Adrenal gland (tissue), 5 donors: ENCODE measurements at regions not wholly inside any gene's neighbourhood (a gene's known extent, or its start where the extent isn't known, plus 50 kb on each side); places are given as distances from the start of the nearest gene placed in this dataset.

ENCODE experiments used
- POLR2A ChIP-seq, 2 donors: fragments of 450-650 bp; IDR thresholded peaks; one replicate each; pipeline ENCODE4 v1.6.1; 2017; ENCODE audit warnings: antibody characterized with exemption in 2 of 2, mild to moderate bottlenecking in 2 of 2, moderate library complexity in 1 of 2
- TF ChIP-seq, protein P1 (sequence below), 6 experiments: fragments of 450-650 bp in 4 of 6; fragments of 200-600 bp in 2 of 6; sonication (generic) in 1 of 6; IDR thresholded peaks; 1 replicate in 5 of 6; 2 replicates in 1 of 6; pipeline versions ENCODE4 v1.5.1 to v1.8.0; 2016 to 2021; ENCODE audit warnings: antibody characterized with exemption in 6 of 6, mild to moderate bottlenecking in 2 of 6, moderate library complexity in 1 of 6
- donor health status: DM: no; HTN: no; CAD: no.

DNA sequence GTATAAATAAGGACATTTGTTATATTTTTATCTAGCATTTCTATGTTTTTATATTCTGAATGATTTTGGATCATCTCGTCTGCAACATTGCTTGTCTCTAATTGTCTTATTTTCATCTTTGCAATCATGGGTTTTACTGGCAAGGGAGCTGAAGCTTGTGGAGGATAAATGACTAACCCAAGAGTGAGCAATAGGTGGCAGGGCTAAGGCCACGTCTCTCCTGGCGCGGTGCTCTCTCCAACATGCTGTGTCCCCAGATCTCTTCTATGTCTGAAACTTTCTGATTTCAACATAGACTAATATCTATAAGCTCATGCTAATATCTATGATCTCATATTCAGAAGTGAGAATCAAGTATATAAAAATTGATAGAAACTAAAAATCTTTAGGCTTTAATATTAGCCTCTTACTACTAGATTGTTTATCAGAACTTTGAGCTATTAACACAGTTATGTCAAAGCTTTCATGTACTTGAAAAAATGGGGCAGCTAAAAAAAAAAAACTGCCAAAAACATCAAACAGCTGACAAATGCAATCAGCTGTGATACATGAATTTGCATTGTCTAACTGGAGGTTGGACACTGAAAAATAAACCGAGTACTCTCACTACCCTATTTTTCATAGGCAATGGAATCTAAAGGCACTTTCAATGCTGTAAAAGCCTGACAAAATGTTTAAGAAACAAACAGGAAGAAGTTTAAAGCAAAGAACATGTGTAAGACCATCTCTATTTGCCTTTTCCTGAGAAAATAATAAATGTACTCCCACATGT, 169.2 kb downstream of the TMA16 start:
- TF ChIP-seq, protein P1, sequence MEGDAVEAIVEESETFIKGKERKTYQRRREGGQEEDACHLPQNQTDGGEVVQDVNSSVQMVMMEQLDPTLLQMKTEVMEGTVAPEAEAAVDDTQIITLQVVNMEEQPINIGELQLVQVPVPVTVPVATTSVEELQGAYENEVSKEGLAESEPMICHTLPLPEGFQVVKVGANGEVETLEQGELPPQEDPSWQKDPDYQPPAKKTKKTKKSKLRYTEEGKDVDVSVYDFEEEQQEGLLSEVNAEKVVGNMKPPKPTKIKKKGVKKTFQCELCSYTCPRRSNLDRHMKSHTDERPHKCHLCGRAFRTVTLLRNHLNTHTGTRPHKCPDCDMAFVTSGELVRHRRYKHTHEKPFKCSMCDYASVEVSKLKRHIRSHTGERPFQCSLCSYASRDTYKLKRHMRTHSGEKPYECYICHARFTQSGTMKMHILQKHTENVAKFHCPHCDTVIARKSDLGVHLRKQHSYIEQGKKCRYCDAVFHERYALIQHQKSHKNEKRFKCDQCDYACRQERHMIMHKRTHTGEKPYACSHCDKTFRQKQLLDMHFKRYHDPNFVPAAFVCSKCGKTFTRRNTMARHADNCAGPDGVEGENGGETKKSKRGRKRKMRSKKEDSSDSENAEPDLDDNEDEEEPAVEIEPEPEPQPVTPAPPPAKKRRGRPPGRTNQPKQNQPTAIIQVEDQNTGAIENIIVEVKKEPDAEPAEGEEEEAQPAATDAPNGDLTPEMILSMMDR (IDR thresholded peaks at IDR 0.05) = no peak
- TF ChIP-seq POLR2A (IDR thresholded peaks at IDR 0.05) = no peak
